ENCODE measurements at regions not wholly inside any gene's neighbourhood (a gene's known extent, or its start where the extent isn't known, plus 50 kb on each side); places are given as distances from the start of the nearest gene placed in this dataset.

GRCh38 chr12:84305144-84305543 lies 607.5 kb downstream of the SLC6A15 start:
- no peak overlapping the region for H3K4me3 ChIP-seq (ENCODE audit: low read depth, low read length)
- no peak for DNase-seq (ENCODE audit: low read depth)
- TF ChIP-seq CTCF (IDR thresholded peaks at IDR 0.05; ENCODE audit: low read depth, low read length, missing control alignments): no peak

DNA sequence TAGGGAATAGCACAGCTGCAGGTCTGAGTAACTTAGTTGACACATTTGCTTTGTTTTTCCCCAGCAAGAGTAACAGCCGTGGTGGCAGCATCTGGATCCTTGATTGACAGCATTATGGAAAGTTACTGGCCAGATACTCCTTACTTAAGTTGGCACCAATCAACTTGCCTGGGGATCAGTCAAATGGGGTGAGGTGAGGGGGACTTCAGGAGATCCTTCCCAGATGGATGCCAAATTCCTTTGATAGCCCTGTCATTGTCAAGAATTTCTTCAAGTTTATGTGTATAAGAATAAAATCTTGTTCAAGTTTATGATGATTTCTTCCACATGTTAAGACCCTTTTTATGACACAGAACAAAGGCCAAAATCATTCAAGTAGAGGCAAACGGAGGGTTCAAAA lies 618.4 kb downstream of the SLC6A15 start:
- H3K4me3 ChIP-seq (ENCODE audit: low read depth, low read length): no peak overlapping the region
- TF ChIP-seq CTCF (IDR thresholded peaks at IDR 0.05; ENCODE audit: low read depth, low read length, missing control alignments): no peak

DNA sequence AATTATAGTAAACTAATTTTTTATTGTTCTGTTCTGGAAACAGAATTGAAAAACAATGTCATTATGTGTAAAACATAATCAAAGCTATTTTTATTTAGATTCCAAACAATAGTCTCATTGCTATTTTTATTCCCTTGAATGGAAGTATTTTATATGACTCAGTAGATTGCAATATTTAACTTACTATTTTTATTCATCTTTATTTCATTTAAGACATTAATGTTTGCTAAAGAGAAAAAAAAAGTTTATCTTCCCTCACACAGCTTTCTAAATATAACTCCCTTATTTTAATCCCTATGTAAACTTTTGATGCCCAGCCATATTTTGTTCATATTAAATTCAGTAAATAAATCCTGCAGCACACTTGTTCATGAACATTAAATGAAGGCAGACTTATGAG lies 622.4 kb downstream of the SLC6A15 start:
- TF ChIP-seq CTCF (IDR thresholded peaks at IDR 0.05; ENCODE audit: low read depth, low read length, missing control alignments): no peak
- no peak overlapping the region for H3K4me3 ChIP-seq (ENCODE audit: low read depth, low read length)
- no peak for DNase-seq (ENCODE audit: low read depth)

More for the DNA sequence above, 618.4 kb downstream of the SLC6A15 start:
- DNase-seq (ENCODE audit: low read depth): no peak

GRCh38 chr12:84277986-84278385 lies 634.6 kb downstream of the SLC6A15 start:
- TF ChIP-seq CTCF (IDR thresholded peaks at IDR 0.05; ENCODE audit: low read depth, low read length, missing control alignments): no peak
- no peak overlapping the region for H3K4me3 ChIP-seq (ENCODE audit: low read depth, low read length)
- DNase-seq (ENCODE audit: low read depth): no peak

GRCh38 chr12:84276215-84276614 lies 636.4 kb downstream of the SLC6A15 start:
- TF ChIP-seq CTCF (IDR thresholded peaks at IDR 0.05; ENCODE audit: low read depth, low read length, missing control alignments): no peak
- DNase-seq (ENCODE audit: low read depth): no peak
- H3K4me3 ChIP-seq (ENCODE audit: low read depth, low read length): no peak overlapping the region

DNA sequence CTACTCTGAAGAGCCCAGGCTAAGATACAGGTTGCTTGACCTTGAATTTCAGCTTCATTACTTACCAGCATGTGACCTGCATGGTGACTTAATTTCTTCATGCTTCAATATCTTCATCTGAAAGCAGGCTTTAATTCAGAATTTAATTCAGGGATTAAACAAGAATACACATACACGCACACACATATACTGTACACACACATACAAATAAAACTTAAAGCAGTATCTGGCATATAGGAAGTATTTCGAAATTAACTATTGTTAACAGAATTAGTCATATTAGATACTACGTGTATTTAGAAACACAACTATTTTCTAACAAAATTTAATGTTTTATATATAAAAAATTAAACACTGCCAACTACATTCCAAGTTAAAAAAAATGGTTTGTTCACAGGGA lies 640.3 kb downstream of the SLC6A15 start:
- no peak for DNase-seq (ENCODE audit: low read depth)
- H3K4me3 ChIP-seq (ENCODE audit: low read depth, low read length): no peak overlapping the region
- TF ChIP-seq CTCF (IDR thresholded peaks at IDR 0.05; ENCODE audit: low read depth, low read length, missing control alignments): no peak

GRCh38 chr12:84270470-84271140 lies 642.0 kb downstream of the SLC6A15 start:
- H3K4me3 ChIP-seq (ENCODE audit: low read depth, low read length): no peak overlapping the region
- no peak for TF ChIP-seq CTCF (IDR thresholded peaks at IDR 0.05; ENCODE audit: low read depth, low read length, missing control alignments)
- DNase-seq (ENCODE audit: low read depth): no peak
